ENCODE measurements at regions not wholly inside any gene's neighbourhood (a gene's known extent, or its start where the extent isn't known, plus 50 kb on each side); places are given as distances from the start of the nearest gene placed in this dataset.

DNA sequence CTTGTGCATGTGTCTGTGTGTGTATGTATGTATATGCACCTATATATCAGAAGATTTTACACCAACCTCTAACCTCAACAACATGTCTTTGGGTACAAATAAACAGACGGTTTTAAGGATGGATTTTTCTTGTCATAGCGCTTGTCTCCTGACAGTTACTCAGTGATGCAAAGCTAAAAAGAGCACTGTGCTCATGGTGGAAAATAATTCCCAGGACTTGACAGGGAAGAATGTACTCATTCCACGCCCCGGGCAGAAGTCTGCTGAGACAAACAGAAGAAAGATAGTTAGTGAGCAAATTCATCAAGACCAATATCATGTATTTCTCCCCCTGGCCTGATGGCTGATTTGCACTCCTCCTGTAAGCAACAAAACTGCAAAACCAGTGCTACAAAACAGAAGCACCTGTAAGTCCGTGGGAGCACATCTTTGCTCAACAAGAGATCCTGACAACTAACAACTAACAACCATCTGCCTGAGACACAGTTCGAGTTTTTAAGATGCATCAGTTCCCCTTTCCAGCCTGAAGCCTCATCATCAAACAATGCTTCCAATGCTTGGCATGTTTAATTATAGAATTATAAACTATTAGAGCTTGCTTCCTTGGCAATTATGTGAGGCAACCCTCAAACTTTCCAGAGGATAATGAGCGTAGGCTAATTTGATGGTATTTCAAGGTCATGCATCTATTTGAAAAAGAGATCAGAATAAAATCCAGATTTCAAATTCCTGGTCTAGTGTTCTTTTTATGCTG lies 812.7 kb upstream of the MIR17HG start:
- intact Hi-C loops (cut with DNase I, micrococcal nuclease): no loop called here
- no peaks in the 10 kb centered on the region for H3K36me3 ChIP-seq (ENCODE audit: low read depth)
- DNase-seq: no peak
- H3K9me3 ChIP-seq: no peaks in the 10 kb centered on the region
- H3K4me3 ChIP-seq: no peak overlapping the region
- TF ChIP-seq, protein P1, sequence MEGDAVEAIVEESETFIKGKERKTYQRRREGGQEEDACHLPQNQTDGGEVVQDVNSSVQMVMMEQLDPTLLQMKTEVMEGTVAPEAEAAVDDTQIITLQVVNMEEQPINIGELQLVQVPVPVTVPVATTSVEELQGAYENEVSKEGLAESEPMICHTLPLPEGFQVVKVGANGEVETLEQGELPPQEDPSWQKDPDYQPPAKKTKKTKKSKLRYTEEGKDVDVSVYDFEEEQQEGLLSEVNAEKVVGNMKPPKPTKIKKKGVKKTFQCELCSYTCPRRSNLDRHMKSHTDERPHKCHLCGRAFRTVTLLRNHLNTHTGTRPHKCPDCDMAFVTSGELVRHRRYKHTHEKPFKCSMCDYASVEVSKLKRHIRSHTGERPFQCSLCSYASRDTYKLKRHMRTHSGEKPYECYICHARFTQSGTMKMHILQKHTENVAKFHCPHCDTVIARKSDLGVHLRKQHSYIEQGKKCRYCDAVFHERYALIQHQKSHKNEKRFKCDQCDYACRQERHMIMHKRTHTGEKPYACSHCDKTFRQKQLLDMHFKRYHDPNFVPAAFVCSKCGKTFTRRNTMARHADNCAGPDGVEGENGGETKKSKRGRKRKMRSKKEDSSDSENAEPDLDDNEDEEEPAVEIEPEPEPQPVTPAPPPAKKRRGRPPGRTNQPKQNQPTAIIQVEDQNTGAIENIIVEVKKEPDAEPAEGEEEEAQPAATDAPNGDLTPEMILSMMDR (IDR thresholded peaks at IDR 0.05): no peak
- no peak for ATAC-seq
- H3K4me1 ChIP-seq (ENCODE audit: low read depth): no peaks in the 10 kb centered on the region

DNA sequence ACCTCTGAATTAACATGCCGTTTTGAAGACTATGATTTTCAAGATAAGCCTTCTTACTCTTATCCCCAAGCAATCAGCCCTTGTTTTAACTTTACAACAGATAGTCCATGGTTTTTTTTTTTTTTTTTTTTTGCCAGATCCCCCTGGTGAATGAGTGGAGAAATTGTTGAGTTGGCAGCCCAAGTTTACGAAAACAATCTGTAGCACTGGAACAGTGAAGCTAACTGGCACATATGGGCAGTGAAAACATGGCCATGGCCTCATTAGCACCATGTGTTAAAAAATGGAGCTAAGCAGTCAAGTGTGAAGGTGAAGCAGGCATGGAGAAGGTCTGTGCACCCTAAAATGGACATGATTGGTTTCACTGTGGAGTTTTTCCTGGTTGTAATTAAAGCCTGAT lies 812.1 kb upstream of the MIR17HG start:
- Histone ChIP-seq H3K4me3 (no peak overlapping the region), H3K36me3 (ENCODE audit: low read depth) (no peaks in the 10 kb centered on the region), H3K9me3 (no peaks in the 10 kb centered on the region), H3K4me1 (ENCODE audit: low read depth) (no peaks in the 10 kb centered on the region)
- DNase-seq (no peak), ATAC-seq (no peak)
- intact Hi-C loops (cut with DNase I, micrococcal nuclease): no loop called here
- TF ChIP-seq, protein P1 (IDR thresholded peaks at IDR 0.05): no peak

DNA sequence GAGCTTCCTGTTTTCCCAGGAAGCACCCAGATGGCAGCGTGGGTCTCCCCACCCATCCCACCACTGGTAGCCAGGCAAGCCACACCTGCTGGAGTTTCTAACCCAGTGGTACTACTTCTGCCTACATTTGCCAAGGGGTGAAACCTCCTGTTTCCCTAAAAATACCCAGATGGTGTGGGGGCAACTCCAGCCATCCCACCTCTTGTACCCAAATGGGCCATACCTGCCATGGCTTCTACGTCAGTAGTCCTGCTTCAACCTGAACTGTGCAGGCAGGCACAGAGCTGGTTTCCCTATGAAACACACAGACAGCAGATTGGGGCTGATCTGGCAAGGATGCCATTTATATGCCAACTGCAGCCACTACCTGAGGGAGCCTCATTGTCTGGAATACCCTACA lies 809.4 kb upstream of the MIR17HG start:
- ATAC-seq (no peak), DNase-seq (no peak)
- TF ChIP-seq, protein P1 (IDR thresholded peaks at IDR 0.05): no peak
- Histone ChIP-seq H3K9me3 (no peaks in the 10 kb centered on the region), H3K36me3 (ENCODE audit: low read depth) (no peaks in the 10 kb centered on the region), H3K4me3 (no peak overlapping the region), H3K4me1 (ENCODE audit: low read depth) (no peaks in the 10 kb centered on the region)
- intact Hi-C loops (cut with DNase I, micrococcal nuclease): no loop called here

DNA sequence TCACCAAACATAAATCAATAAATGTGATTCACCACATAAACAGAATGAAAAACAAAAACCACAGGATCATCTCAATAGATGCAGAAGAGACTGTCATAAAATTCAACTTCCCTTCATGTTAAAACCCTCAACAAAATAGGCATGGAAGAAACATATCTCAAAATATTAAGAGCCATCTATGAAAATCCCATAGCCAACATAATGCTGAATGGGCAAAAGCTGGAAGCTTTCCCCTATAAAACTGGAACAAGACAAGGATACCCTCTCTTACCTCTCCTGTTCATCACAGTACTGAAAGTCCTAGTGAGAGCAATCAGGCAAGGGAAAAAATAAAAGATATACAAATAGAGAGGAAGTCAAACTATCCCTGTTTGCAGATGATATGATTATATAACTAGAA lies 806.1 kb upstream of the MIR17HG start:
- intact Hi-C loops (cut with DNase I, micrococcal nuclease): no loop called here
- ATAC-seq (no peak), DNase-seq (no peak)
- Histone ChIP-seq H3K4me3 (no peak overlapping the region), H3K36me3 (ENCODE audit: low read depth) (no peaks in the 10 kb centered on the region), H3K9me3 (peaks cover 4% of the 10 kb centered on the region), H3K4me1 (ENCODE audit: low read depth) (no peaks in the 10 kb centered on the region)
- TF ChIP-seq, protein P1 (IDR thresholded peaks at IDR 0.05): no peak

DNA sequence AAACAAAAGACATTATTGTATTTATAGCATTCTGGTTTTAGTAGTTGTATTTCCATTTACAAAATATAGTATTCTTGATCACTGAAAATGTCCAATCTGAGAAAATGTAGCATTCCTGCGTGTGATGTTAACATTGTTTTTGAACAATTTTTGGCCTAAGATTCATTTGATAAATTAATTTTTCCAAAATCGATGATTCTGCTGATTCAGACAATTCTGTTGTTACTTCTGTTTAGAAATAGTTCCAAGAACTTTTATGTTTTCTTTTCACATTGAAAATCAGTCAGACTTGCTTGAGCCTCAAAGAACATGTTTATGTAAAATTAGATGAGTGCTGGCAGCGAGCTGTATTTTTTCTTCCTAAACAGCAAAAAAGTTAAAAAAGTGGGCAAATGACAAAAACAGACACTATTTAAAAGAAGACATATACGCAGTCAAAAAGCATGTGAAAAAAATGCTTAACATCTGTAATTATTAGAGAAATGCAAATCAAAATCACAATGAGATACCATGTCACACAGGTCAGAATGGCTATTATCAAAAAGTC lies 804.5 kb upstream of the MIR17HG start:
- TF ChIP-seq, protein P1 (IDR thresholded peaks at IDR 0.05): no peak
- Histone ChIP-seq H3K4me1 (ENCODE audit: low read depth) (no peaks in the 10 kb centered on the region), H3K9me3 (peaks cover 18% of the 10 kb centered on the region), H3K4me3 (no peak overlapping the region), H3K36me3 (ENCODE audit: low read depth) (no peaks in the 10 kb centered on the region)
- ATAC-seq (no peak), DNase-seq (no peak)
- intact Hi-C loops (cut with DNase I, micrococcal nuclease): no loop called here
